ENCODE measurements at regions not wholly inside any gene's neighbourhood (a gene's known extent, or its start where the extent isn't known, plus 50 kb on each side); places are given as distances from the start of the nearest gene placed in this dataset.

DNA sequence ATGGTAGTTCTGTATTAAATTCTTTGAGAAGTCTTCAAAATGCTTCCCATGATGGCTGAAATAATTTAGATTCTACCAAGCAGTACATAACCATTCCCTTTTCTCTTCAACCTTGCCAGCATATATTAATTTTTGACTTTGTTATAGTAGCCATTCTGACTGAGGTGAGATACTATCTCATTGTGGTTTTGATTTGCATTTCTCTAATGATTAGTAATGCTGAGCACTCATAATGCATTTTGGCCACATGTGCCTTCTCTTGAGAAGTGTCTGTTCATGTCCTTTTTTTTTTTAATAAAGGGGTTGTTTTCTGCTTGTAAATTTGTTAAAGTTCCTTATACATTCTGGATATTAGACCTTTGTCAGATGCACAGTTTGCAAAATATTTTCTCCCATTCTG, 173.9 kb downstream of the CALCRL start:
- FAIRE-seq = no peak

DNA sequence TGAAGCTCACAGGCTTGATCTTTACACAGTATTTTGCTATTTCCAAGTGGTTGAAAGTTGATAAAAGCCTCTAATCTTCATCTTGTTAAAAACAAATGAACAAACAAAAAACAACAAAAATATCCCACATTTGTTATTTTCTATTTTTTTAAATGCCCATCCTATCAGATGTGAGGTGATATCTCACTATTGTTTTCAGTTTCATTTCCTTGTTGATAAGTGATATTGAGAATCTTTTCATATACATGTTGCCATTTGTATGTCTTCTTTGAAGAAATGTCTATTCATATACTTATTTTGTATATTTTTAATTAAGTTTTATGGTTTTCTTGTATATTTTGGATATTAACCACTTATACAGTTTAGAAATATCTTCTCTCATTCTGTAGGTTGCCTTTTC, 175.8 kb downstream of the CALCRL start:
- FAIRE-seq = peak; percentile 24

DNA sequence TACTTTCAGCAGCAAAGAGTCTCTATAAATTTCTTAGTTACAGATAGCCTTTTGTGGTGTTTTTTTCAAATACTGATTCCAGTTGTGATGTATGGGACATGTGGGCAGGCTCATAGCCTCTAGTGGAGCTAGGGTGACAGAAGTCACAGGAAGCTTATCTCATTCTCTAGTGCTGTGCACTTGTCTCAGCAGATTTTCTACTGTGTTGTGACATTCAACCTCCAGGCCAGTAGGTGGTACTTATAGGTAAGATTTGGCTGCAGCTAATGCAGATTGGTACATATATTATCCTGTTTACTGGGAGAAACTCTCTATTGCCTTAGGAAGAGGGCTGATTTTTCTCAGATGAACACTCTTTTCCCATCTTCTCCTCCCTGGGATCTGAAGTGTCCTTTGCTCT, 176.2 kb downstream of the CALCRL start:
- FAIRE-seq = no peak

DNA sequence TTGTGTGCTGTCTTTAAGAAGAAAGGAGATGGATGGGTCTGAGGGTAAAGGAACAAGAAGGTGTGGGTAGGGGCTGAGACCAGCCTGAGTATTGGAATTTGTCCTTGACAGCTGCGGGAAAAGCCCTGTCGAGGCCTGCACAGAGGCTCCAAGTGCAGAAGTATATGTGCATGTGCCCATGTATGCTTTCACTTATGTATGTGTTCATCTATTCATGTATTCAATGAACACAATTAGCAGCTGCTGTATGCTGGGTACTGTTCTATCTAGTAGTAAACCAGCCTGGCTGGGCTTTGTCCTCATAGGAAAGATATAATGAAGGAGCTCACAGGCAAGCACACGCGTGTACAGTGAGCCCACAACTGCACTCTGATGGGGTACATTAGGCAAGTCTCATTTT, 181.4 kb downstream of the CALCRL start:
- FAIRE-seq = no peak

DNA sequence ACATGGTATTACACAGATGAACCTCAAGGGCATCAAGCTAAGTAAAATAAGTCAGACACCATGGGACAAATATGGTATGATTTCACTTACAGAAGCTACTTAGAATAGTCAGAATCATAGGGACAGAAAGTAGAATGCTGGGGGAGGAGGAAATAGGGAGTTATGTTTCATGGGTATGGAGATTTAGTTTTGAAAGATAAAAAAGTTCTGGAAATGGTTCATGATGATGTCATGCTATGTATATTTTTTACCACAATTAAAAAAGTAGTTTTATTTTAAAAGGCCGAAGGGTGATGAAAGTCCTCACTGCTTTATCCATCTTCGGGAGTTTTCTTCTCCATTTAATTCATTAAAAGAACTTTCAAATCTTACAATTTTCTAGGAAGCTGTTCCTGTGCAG, 181.9 kb downstream of the CALCRL start:
- FAIRE-seq = no peak

DNA sequence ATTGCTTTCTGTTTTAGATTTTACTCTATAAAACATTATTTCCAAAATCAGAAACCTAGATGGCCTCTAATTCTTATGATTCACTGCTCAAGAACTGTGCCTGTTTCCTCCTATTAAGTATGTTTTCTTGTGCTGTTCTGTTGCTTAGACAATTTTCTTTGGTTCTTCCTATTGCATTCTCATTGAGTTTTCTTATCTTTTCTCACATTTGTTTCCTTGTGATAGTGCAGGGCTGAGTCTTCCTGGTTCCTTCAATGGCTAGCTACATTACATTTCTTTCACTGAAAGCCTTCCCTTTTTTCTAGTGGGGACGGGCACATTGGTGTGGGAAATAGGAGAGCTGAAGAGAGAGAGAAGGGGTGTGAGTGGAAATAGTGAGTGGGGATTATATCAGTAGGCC, 183.4 kb downstream of the CALCRL start:
- FAIRE-seq = no peak

DNA sequence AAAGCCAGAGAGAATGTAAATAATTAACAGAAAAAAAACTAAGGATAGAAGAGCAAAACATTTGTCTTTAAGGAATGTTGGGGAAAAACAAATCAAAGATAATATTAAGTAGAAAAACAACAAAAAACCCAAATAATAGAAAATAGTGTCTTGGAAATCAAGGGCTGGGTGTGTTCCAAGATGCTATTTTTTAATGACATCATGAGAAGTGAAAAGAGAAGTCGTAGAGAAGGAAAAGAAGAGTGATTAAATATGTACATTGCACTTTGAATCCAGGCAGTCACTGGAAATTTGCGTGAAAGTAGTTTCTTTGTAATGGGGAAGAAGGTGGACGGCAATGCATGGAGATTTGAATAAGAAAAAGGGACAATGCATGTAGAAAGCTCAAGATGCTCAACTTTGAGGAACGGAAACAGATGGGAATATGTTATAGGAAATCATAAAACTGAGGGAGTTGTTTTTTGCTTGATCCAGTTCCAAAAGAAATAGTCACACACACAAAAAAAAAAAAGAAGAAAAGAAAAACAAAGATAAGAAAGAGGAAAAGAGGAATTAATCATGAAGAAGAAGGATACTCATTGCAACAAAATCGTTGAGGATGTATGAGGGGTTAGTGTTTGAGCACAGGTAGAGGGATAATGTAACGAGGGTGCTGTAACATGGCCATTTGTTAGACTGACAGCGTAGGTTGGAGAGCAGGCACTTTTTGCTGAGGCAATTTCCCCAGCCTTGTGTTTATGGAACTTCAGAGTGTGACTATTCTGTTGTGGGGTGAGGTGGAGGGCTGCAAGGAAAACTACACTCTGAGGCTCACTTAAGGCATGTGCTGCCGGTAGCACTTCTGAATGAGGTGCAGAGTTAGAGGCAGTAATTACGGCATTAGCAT, 184.1 kb downstream of the CALCRL start:
- FAIRE-seq = no peak

DNA sequence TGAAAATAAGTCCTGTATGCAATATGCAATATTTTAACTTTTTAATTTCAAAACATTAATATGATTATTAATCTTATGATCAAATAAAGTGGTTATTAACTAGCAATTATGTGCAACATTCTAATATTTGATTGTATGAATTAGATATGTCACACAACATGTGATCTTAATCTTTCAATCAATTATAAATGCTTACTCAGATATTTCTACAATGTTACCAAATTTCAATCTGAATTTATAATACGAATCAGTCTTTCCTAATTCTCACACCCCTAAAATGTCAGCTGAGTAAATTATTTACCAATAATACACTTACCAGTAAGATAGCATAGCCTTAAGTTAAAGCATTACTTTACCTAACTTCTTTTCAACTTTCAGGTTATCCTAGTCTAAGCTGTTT, 186.3 kb downstream of the CALCRL start:
- FAIRE-seq = no peak

DNA sequence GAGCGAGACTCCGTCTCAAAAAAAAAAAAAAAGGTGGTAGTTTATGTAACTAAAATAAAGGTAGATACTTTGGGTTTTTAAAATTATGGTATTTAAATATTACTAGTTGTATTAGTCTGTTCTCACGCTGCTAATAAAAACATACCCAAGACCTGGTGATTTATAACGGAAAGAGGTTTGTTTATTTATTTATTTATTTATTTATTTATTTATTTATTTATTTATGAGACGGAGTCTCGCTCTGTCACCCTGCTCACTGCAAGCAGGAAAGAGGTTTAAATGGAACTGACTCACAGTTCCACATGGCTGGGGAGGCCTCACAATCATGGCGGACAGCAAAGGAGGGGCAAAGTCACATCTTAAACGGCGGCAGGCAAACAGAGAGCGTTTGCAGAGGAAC, 196.0 kb downstream of the CALCRL start:
- FAIRE-seq = no peak

DNA sequence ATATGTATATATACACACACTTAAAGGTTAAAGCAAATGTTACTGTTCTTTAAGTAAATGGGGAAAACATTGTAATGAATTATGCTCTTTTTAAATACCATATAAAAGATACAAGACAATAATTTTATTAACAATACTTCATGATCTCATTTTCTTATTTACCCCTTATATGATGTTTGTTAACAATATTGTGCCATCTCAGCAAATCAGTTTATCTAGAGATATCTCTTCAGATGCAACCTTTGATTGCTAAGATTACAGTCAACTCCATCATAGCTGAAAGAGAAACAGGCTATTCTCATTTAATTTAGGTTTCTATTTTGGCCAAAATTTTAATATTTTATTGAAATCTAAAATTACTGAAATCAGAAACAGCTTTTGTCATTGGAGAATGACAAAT, 197.9 kb downstream of the CALCRL start:
- FAIRE-seq = peak; percentile 10

DNA sequence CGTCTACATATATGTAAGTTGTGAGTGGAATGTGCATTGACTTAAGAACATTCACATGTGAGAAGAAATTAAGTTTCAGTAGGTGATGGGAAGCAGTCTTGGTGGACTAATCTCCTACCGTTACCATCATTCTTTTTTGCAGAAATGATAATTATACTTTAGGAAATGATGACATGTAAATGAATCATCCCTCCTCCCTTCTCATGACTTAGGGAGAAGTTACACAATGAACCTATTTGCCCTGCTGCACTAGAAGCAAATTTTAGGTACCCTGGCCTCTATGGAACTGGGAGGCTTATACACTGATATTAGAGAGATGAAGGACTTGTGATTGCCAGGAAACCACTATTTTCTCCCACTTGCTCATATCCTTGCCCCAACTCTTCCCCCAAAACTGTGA, 214.2 kb downstream of the CALCRL start:
- no peak for FAIRE-seq

DNA sequence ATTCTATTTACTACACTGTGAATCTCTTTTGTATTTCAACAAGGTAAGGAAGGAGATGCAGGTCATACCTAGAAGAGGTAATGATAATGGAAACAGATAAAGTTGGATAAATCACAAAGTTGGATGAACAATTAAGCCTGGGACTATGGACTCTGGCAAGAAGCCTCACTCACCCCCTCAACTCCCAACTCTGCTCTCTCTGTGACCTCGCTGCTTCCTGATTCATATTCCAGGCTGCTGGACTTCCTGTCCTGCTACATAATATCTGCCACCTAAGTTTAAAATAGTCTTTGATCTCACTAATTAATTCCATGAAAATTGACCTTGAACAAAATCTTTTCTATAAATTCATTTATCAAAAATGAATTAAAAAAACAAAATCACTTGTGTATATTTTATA, 215.3 kb downstream of the CALCRL start:
- no peak for FAIRE-seq

DNA sequence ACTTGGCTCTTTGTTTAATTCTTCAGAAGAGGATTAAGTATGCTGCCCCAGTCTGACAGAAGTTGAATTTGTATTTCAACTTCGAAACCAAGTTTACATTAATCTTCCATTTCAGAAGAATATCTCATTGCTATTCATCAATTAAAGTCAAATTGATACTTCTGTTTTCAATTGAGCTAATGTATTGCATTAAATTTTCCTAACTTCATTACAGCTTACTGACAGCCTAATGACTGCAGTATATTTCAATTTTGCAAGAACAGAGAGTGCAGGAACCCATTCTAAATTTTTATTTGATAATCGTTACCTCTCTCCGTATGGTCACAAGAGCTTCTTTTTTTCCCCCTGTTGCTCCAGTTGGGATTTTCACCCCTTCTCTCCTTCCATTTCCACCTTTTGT, 218.0 kb downstream of the CALCRL start:
- no peak for FAIRE-seq

DNA sequence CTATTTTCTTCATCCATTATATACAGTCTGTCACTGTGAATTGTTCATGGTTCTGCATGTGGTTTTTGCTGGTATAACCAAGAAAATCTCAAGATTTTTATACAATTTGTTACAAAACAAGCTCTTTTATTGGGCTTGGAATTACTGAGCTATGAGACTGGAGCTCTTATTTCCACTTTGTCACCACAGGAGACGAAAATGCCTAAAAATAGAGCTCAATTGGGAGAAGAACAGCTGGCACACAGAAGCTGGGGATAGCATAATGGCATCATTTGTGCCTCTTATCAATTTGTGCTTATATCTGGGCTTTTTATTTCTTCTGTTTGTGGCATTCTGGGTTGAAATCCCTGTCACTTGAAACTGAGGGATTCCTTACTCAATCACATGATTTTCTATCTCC, 219.1 kb downstream of the CALCRL start:
- no peak for FAIRE-seq

DNA sequence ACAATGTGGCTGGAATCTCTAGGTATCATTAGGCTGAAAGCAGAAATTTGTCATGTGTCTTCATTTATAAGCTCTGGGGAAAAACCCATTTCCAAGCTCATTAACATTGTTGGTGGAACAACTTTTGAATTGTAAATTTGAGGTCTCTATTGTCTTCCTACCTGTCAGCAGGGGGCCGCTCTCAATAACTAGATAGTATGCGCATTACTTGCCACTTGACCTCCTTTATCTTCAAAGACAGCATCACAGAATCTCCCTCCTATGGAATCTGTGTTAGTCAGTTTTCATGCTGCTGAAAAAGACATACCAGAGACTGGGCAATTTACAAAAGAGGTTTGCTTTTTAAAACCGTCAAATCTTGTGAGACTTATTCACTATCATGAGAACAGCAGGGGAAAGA, 223.1 kb downstream of the CALCRL start:
- FAIRE-seq = no peak

DNA sequence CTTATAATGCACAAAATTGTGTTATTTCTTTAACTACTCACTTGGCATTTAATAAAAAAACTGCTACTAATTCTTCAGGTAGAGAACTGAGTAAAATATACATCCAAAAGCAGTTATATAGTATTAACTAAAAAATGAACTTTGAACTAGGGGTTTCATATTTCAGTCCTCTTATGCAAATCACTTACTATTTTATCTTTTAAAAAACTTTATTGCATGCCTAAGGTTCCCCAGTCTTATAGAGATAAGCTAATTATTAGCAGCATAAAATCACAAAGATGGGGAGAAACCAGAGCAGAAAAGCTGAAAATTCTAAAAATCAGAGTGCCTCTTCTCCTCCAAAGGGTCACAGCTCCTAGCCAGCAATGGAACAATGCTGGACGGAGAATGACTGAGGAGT, 228.0 kb downstream of the CALCRL start:
- FAIRE-seq = no peak

DNA sequence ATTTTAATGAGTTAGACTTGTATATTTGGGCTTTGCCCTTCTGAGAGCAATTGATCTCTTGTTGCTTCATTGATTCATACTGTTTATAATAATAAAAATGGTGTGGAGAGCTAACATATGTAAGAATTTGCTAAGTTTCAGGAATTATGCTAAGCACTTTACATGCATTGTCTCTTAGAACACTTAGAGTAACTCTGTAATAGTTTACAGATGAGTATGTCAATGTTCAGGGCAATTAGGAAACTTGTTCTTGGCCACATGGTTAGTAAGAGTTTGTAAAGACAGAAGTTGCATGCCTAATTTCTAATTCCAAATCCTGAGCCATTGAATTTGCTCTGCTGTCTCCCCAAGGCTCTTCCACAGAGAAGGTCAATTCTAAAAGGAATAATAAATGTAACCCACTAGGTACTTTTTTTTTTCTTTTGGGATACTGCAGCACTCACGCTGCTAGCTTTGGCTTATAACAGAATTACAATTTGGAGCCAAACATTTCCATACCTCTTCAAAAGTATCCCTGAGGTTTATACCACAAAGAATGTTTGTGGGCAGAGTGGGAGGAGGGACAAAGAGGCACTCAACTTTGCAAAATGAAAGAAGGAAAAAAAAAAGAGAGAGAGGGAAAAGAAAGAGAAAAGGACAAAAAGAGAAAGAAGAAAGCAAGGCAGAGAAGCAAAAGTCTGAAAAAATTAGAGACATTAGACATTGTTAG, 232.4 kb downstream of the CALCRL start:
- no peak for FAIRE-seq

DNA sequence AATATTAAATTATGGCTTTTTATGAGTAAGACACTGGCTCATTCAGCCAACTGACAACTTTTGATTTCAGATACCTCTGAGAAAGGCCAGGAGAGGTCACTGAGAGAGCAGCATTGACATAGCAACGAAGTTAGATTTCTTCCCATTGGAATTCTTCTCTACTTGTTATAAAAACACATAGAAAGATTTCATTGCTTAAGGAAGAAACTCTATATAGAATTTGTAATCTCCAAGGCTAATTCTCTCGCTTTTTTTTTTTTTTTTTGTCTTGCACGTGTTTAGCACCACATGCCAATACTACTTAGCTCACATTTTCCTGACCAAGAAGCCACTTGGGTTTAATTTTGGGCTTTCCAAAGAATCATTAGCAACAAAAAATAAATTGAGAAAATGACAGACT, 233.7 kb downstream of the CALCRL start:
- no peak for FAIRE-seq

DNA sequence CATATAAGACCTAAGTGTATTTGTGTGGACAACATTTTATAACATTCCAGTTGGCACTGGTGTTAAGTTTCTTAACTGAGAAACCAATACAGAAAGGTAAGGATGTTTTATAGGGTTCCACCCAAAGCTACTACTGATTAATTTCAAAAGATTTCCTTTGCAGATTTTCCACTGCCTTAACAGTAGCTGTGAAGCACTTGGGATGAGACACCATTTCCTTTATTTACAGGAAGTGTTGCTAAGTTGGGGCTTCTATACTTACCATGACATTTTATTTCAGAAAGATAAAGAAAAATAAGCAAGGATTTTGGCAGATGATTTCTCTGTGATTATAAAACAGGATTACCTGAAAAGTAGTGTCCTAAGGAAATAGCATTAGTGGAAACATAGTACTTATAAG, 234.3 kb downstream of the CALCRL start:
- no peak for FAIRE-seq

DNA sequence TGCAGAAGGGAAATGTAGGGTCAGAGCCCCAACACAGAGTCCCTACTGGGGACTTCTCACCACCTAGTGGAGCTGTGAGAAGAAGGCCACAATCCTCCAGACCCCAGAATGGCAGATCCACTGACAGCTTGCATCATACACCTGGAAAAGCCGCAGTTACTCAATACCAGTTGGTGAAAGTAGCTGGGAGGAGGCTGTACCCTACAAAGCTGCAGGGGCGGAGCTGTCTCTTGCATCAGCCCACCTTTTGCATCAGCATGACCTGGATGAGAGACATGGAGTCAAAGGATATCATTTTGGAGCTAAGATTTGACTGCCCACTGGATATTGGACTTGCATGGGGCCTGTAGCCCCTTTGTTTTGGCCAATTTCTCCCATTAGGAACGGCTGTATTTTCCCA, 237.3 kb downstream of the CALCRL start:
- no peak for FAIRE-seq

DNA sequence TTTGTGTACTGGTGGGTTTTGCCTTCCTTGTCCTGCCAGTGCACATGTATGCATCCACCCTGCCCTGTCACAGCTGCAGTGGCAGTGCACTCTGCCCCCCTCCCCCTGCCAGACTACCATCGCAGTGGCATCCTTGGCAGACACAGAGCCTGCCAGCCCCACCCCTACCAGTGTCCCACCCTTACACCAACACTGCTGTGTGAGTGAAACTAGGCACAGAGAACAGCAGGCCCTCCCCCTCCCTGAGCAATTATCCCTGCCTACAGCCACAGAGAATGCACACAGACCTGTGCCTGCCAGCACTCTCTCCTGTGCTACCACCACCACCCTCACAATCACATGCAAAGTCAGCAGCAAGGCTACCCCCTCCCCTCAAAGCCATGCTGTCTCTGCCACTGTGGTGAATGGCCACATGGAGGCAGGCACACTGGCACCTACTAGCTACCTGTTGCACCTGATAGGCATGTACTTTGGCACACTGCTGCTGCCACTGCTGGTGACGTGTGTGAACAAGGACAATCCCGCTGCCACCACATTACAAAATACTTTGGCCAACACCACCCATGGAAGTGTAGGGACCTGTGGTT, 239.8 kb downstream of the CALCRL start:
- no peak for FAIRE-seq

DNA sequence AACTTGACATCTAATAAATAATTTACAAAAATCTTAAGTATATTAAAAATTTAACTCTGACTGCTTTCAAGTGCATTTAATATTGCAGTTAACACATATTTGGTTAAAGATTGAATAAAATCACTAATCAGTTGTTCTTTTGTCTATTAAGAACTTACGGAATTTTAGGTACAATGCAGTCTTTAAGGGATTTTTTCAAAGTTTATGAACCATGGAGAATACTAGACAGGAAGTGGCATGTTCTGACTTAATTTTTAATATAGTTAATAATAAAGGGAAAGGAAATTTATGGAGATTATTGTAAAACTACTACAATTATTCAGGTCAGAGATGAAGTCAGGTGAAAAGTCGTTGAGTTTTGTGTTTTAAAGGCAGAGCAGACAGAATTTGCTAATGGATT, 240.9 kb downstream of the CALCRL start:
- no peak for FAIRE-seq

DNA sequence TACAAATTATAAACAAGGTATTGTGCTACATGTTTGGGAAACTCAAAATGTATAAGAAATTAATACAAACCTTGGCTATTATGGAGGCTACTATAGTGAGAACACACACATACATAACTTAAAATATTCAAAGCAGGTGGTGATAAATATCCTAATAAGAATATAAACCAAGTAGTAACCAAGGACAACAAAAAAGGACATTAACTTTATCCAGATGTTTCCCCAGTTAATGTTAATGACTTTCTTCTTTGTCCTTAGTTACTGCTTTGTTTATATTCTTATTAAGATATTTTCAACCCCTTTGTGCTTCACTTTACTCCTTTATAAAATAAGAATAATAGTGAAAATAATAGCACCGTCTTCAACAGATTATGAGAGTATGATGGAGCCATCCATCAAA, 241.6 kb downstream of the CALCRL start:
- FAIRE-seq = no peak

DNA sequence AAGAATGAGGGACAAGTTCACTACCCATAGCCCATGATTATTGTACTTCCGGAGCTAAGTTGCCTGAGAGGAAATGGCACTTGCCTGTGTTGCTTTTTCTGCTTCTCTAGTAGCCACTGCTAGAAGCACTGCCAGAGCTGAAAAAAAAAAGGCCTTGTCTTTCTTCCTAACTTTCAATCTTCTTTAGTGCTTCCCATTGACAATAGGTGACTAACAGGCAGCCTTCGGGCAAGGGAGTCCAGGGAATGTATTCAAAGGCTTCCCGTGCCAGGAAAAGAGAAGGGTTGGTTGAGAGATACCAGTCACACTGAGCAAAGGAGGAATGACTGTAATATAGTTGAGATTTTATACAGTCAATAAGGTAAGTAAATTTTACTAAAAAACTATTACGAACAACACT, 242.0 kb downstream of the CALCRL start:
- FAIRE-seq = no peak
